Thymus (tissue), 11 donors: ENCODE measurements at regions not wholly inside any gene's neighbourhood (a gene's known extent, or its start where the extent isn't known, plus 50 kb on each side); places are given as distances from the start of the nearest gene placed in this dataset.
"Not testable (repeated sequence)": the region's sequence is repeated elsewhere in the genome, so short reads cannot be mapped to it uniquely, and the experiment has no call there.

Source experiments
- DNase-seq, 9 donors: peaks; one replicate each; pipeline ENCODE4 v3.0.0-alpha.2; 2013; ENCODE audit warnings: low spot score in 9 of 9, low read depth in 6 of 9, missing footprints in 1 of 9
- H3K27ac ChIP-seq, 2 donors: one replicate each; pipeline ENCODE4 v1.5.1; 2013; ENCODE audit warnings: control low read depth in 1 of 2, low read depth in 1 of 2, low read length in 1 of 2, mild to moderate bottlenecking in 1 of 2, moderate library complexity in 1 of 2
- H3K27me3 ChIP-seq, 2 donors: one replicate each; pipeline ENCODE4 v1.5.1; 2013; ENCODE audit warnings: low read length in 1 of 2; ENCODE audit not compliant: control insufficient read depth in 2 of 2, insufficient read depth in 1 of 2
- H3K36me3 ChIP-seq, 2 donors: one replicate each; pipeline ENCODE4 v1.5.1; 2013; ENCODE audit warnings: low read length in 1 of 2, mild to moderate bottlenecking in 1 of 2, moderate library complexity in 1 of 2; ENCODE audit not compliant: control insufficient read depth in 2 of 2, insufficient read depth in 2 of 2
- H3K4me1 ChIP-seq, 2 donors: one replicate each; pipeline ENCODE4 v1.5.1; 2013; ENCODE audit warnings: low read length in 2 of 2; ENCODE audit not compliant: control insufficient read depth in 2 of 2, insufficient read depth in 2 of 2
- H3K4me3 ChIP-seq, 2 donors: one replicate each; pipeline ENCODE4 v1.5.1; 2013; ENCODE audit warnings: low read length in 2 of 2, control low read depth in 1 of 2, mild to moderate bottlenecking in 1 of 2
- H3K9me3 ChIP-seq, 2 donors: one replicate each; pipeline ENCODE4 v1.5.1; 2013; ENCODE audit warnings: low read length in 1 of 2, mild to moderate bottlenecking in 1 of 2; ENCODE audit not compliant: control insufficient read depth in 2 of 2, insufficient read depth in 1 of 2
- WGBS: extraction: QIAGEN DNeasy Blood & Tissue Kit; methylation state at CpG from one replicate; pipeline ENCODE4 v1.1.7; 2013; 5-methylcytosine and 5-hydroxymethylcytosine counted together
- donor health status: healthy.

- 63% methylated on average over 15 of the region's 15 CpGs for WGBS
- H3K27me3 ChIP-seq: no peaks in the 10 kb centered on the region
- H3K36me3 ChIP-seq: no peaks in the 10 kb centered on the region
- H3K4me3 ChIP-seq: no peak overlapping the region
- no peak overlapping the region for H3K27ac ChIP-seq
- no peaks in the 10 kb centered on the region for H3K9me3 ChIP-seq
- H3K4me1 ChIP-seq: no peaks in the 10 kb centered on the region
- DNase-seq: no peak
Measured at GRCh38 chr18:76005632-76006208, 489.3 kb downstream of the ZNF516 start.

- 93% methylated on average over 4 of the region's 4 CpGs for WGBS
- H3K36me3 ChIP-seq, H3K27ac ChIP-seq, H3K4me1 ChIP-seq, H3K4me3 ChIP-seq, H3K27me3 ChIP-seq, DNase-seq: not testable (repeated sequence)
- peaks cover 0 to 10% of the 10 kb centered on the region in 2 donors for H3K9me3 ChIP-seq
Measured at GRCh38 chr18:75987913-75988312, 507.1 kb downstream of the ZNF516 start.

GRCh38 chr18:75984853-75985252 lies 510.2 kb downstream of the ZNF516 start:
- Histone ChIP-seq H3K27ac (no peak overlapping the region), H3K27me3 (no peaks in the 10 kb centered on the region), H3K9me3 (peaks cover 0 to 10% of the 10 kb centered on the region in 2 donors), H3K4me1 (no peaks in the 10 kb centered on the region), H3K36me3 (no peaks in the 10 kb centered on the region), H3K4me3 (no peak overlapping the region)
- DNase-seq: no peak
- 95% methylated on average over 1 of the region's 1 CpG for WGBS

- Histone ChIP-seq H3K36me3 (no peaks in the 10 kb centered on the region), H3K27me3 (no peaks in the 10 kb centered on the region), H3K9me3 (no peaks in the 10 kb centered on the region), H3K27ac (no peak overlapping the region), H3K4me1 (no peaks in the 10 kb centered on the region), H3K4me3 (no peak overlapping the region)
- DNase-seq: no peak
- WGBS: 88% methylated on average over 3 of the region's 3 CpGs
Measured at GRCh38 chr18:75981102-75981501, 513.9 kb downstream of the ZNF516 start.

GRCh38 chr18:75977081-75977480 lies 518.0 kb downstream of the ZNF516 start:
- no peaks in the 10 kb centered on the region for H3K36me3 ChIP-seq
- no peak overlapping the region for H3K4me3 ChIP-seq
- DNase-seq: no peak
- H3K27me3 ChIP-seq: no peaks in the 10 kb centered on the region
- H3K9me3 ChIP-seq: no peaks in the 10 kb centered on the region
- H3K4me1 ChIP-seq: no peaks in the 10 kb centered on the region
- 88% methylated on average over 5 of the region's 5 CpGs for WGBS
- no peak overlapping the region for H3K27ac ChIP-seq

GRCh38 chr18:75970212-75970611 lies 524.8 kb downstream of the ZNF516 start:
- Histone ChIP-seq H3K4me1 (no peaks in the 10 kb centered on the region), H3K9me3 (no peaks in the 10 kb centered on the region), H3K27me3 (no peaks in the 10 kb centered on the region), H3K4me3 (no peak overlapping the region), H3K27ac (no peak overlapping the region), H3K36me3 (no peaks in the 10 kb centered on the region)
- WGBS: 92% methylated on average over 13 of the region's 13 CpGs
- no peak for DNase-seq

GRCh38 chr18:75966431-75966830 lies 528.6 kb downstream of the ZNF516 start:
- Histone ChIP-seq H3K27ac (no peak overlapping the region), H3K4me3 (no peak overlapping the region), H3K36me3 (no peaks in the 10 kb centered on the region), H3K27me3 (no peaks in the 10 kb centered on the region), H3K4me1 (no peaks in the 10 kb centered on the region), H3K9me3 (no peaks in the 10 kb centered on the region)
- 91% methylated on average over 5 of the region's 5 CpGs for whole genome bisulfite sequencing
- DNase-seq: no peak

GRCh38 chr18:75962036-75962572 lies 532.9 kb downstream of the ZNF516 start:
- DNase-seq: no peak
- no peak overlapping the region for H3K4me3 ChIP-seq
- WGBS: 92% methylated on average over 7 of the region's 7 CpGs
- H3K27me3 ChIP-seq: no peaks in the 10 kb centered on the region
- no peak overlapping the region for H3K27ac ChIP-seq
- H3K9me3 ChIP-seq: no peaks in the 10 kb centered on the region
- no peaks in the 10 kb centered on the region for H3K36me3 ChIP-seq
- H3K4me1 ChIP-seq: no peaks in the 10 kb centered on the region

- not testable (repeated sequence) for H3K27ac ChIP-seq, H3K4me3 ChIP-seq, H3K4me1 ChIP-seq, DNase-seq, H3K36me3 ChIP-seq, H3K27me3 ChIP-seq, H3K9me3 ChIP-seq
- WGBS: 95% methylated on average over 4 of the region's 4 CpGs
Measured at GRCh38 chr18:75960356-75960755, 532.9 kb upstream of the SMIM21 start.
